HG02642 (cell line): ENCODE measurements at regions not wholly inside any gene's neighbourhood (a gene's known extent, or its start where the extent isn't known, plus 50 kb on each side); places are given as distances from the start of the nearest gene placed in this dataset.

Experiments
- ATAC-seq: cut with Tn5 transposase; IDR thresholded peaks from one replicate; pipeline ENCODE4 v1.9.1; 2021; ENCODE audit warnings: mild to moderate bottlenecking; ENCODE audit not compliant: unreplicated experiment, poor library complexity

- no peak for ATAC-seq
Measured at GRCh38 chr2:118179445-118179844, 91.2 kb downstream of the INSIG2 start.

- ATAC-seq, result no peak
Measured at GRCh38 chr2:118177884-118178283, 89.6 kb downstream of the INSIG2 start.

- no peak for ATAC-seq
Measured at GRCh38 chr2:118177318-118177717, 89.0 kb downstream of the INSIG2 start.

- no peak for ATAC-seq
Measured at GRCh38 chr2:118176601-118177000, 88.3 kb downstream of the INSIG2 start.

- ATAC-seq, result no peak
Measured at GRCh38 chr2:118171546-118171945, 83.3 kb downstream of the INSIG2 start.

GRCh38 chr2:118169359-118170005 lies 81.2 kb downstream of the INSIG2 start:
- ATAC-seq, result peak; percentile 83

- no peak for ATAC-seq
Measured at GRCh38 chr2:118168615-118169014, 80.3 kb downstream of the INSIG2 start.

- ATAC-seq, result no peak
Measured at GRCh38 chr2:118167026-118167425, 78.8 kb downstream of the INSIG2 start.

GRCh38 chr2:118166242-118166641 lies 78.0 kb downstream of the INSIG2 start:
- no peak for ATAC-seq

- no peak for ATAC-seq
Measured at GRCh38 chr2:118165595-118165994, 77.3 kb downstream of the INSIG2 start.
